IPS-18c (cell line): ENCODE measurements at regions not wholly inside any gene's neighbourhood (a gene's known extent, or its start where the extent isn't known, plus 50 kb on each side); places are given as distances from the start of the nearest gene placed in this dataset.
A peak's percentile ranks its signal among the peaks of the same experiment; 100 is the strongest.
"Not testable (repeated sequence)": the region's sequence is repeated elsewhere in the genome, so short reads cannot be mapped to it uniquely, and the experiment has no call there.

Experiments
- H3K4me3 ChIP-seq: 2 replicates; pipeline ENCODE4 v1.7.0; 2013; ENCODE audit warnings: low read depth, mild to moderate bottlenecking, low read length, moderate library complexity; ENCODE audit not compliant: insufficient read depth
- H3K9me3 ChIP-seq: one replicate; pipeline ENCODE4 v1.6.1; 2013; ENCODE audit warnings: mild to moderate bottlenecking, low read length, moderate library complexity; ENCODE audit not compliant: control insufficient read depth, insufficient read depth

DNA sequence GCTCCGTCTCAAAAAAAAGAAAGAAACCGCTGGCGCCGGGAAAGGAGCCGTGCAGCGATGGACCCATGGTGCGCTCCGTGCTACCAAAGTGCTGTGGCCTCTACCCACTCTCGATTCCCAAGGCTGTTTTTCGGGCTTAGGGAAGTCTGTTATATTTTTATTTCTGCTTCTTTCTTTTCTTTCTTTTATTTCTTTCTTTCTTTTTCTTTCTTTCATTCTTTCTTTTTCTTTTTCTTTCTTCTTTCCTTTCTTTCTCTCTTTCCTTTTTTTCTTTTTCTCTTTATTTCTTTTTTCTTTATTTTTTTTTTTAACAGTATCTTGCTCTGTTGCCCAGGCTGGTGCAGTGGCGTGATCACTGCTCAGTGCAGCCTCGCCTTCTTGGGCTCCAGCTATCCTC lies 87.5 kb downstream of the ANXA2R start:
- no peak overlapping the region for H3K4me3 ChIP-seq
- peaks cover 3% of the 10 kb centered on the region for H3K9me3 ChIP-seq

DNA sequence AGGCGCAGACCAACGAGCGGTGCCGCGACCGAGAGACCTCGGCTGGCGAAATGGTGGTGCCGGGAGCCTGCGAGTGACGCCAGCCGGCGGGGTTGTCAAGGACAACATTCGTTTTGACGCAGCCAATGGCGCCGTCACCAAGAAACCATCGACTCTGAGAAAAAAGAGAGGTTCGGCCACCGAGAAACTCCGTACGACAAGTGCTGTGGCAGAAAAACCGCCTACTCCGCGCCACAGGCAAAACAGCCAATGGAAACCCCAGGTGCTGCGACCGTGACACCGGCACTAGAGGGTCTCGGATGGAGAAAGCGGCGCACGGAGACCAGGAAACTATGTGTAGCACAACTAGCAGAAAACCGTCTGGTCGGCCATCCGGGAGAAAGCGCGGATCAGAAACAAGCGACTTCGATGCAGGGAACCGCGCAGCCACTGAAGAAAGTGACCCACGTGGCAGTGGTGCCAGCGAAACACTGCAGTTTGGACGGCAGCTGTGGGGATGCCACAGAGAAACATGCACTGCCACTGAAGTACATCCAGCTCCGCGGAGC lies 88.8 kb downstream of the ANXA2R start:
- Histone ChIP-seq H3K9me3 (peaks cover 3% of the 10 kb centered on the region), H3K4me3 (no peak overlapping the region)

DNA sequence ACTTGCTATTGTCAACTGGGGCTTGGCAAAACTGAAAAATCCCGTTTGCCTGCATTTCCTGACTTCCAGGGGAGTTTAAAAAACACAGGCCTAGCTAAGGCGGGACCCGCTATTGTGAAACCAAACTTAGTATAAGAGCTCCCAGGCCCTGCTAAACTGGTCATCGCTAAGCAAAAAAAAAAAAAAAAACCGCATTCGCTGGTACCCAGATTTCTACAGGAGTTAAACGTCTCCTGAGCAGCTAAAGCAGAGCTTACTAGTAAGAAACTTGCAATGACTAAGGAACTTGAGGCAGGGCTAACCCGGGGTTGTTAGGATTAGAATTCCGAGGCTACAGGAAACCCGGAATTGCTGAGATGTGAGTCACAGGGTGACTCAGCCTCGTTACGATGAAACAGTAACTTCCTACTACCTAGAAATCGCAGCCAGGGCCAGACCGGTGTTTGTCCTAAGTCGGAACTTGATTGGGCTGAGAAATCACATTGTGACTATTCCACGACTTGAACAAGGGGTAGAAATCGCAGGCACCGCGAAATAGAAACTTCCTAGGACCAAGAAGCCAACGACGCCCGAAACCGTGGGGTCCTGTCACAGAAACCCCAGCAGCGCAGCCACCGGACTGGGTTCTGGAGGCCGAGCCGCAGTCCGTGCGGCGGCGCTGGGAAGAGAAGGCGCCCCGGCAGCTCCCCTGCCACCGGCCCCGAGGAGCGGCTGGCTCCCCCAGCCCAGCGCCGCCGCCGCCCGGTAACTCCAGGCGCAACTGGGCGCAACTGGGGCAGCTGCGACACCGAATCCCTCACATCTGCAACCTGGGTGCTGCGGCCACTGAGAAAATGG lies 89.4 kb downstream of the ANXA2R start:
- peaks cover 3% of the 10 kb centered on the region for H3K9me3 ChIP-seq

DNA sequence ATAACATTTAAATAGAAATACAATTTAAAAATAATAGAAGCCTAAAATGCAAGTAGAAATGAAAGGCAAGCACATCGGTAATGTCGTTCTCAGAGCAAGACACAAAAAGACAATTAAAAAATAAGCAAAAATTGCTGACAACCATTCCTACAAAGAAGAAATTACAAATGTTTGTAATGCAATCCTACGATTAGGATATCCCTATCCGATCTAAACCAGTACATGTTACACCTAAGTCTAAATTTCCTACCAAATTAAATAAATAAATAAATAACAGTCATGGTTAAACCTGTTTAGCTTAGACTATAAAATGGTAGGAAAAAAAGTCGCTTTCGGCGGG lies 90.0 kb downstream of the ANXA2R start:
- H3K9me3 ChIP-seq: peaks cover 3% of the 10 kb centered on the region
- no peak overlapping the region for H3K4me3 ChIP-seq

More for the DNA sequence above, 89.4 kb downstream of the ANXA2R start:
- no peak overlapping the region for H3K4me3 ChIP-seq

DNA sequence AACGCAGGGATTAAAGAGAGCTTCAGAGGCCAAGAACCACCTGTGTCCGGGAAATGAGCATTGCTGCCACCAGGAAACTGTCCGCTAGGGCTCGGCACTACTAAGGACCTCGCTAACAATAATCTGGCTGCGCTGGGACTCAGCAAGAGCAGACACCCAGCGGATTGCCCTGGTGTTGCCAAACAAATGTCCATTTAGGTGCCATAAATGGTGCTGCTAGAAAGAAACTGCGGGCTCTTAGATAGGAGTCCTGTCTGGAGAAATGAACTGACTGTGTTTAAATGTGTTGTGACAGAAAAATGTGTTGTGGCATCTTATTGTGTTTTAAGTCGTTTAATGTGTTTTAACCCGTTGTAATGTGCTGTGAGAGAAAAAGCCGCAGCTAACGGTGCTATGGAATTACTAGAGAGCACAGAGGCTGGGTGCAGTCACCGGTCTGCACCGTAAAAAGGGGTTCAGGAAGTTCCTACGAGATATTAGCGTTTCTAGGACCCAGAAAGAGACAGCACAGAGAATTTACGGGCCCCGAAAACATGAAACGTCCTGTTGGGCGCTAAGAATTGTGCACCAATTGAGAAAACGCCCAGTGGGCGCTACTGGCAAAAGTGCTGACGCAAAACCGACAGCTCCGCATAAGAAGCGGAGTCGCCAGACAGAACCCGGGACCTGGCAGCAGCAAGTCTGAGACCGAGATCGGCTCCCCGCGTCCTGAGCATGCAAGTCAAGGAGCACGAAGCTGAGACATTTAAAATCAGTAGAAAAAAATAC lies 90.6 kb downstream of the ANXA2R start:
- H3K9me3 ChIP-seq: peaks cover 3% of the 10 kb centered on the region
- no peak overlapping the region for H3K4me3 ChIP-seq

DNA sequence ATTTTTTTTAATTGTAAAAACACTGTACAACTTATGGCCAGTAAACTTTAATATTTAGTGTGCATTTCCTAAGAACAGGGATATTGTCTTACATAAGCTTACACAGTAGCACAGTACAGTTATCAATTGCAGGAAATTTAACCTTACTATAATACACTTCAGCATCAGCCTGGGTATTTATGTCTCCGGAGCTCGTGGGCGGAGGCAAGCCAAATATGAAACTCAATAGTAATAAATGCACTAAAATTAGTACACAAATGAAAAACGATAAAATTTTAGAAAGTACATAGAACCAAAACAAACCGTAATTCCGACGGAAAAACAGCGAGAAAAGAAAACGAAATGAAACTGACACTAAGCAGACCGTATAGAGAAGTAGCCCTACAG lies 91.2 kb downstream of the ANXA2R start:
- no peak overlapping the region for H3K4me3 ChIP-seq
- H3K9me3 ChIP-seq: peaks cover 3% of the 10 kb centered on the region

DNA sequence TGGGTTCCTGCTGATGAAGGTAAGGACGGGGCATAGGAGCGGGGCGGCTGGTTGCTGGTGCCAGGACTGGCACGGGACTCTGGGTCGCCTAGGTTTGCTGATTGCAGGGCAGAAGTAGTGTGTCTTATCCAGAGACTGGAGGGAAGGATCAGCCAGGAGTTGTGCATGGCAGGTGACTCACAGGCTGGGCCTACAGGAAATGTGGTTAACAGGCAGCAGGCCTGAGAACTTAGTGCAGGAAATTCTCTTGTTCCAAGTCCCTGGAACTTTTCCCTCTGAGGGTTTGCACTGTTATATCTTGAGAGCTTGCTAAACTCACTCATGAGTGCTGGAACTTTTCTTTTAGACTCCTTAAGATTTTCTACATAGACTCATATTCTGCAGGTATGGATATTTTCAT lies 95.1 kb downstream of the ANXA2R start:
- Histone ChIP-seq H3K4me3 (no peak overlapping the region), H3K9me3 (no peaks in the 10 kb centered on the region)

DNA sequence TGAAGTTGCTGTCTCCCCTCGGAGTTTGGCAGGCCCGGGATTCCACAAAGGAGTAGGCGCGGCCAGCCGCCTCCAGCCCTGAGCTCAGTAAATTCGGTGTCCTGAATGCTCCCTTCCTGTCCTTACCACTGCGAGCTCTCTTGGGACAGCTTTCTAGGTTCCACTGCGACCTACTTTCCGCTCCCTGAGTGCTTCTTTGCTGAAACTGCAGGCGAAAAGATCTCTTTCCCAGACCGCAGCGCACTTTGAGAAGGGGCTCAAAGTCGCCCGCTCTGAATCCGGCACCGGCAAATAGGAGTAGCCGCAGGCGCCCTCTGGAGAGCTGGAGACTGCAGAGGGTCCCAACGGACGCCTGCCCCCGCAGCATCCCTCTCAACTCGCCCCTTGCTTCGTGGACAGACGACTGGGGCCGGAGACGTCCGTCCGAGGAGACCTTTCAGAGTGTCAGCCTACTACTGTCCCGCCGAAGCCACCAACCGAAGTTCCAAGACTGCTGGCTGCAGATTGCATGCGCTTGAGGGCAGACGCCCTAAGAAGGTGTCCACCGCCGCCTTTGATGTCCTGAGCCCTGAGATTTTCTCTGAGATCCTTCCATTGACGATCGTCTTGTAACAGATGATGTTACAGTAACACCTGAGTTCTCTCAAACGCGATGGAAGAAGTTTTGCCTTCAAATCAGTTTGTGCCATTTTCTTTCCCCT lies 96.0 kb downstream of the ANXA2R start:
- H3K4me3 ChIP-seq: peak overlapping the region; percentile 2; the same call in 1 of the 2 replicates
- H3K9me3 ChIP-seq: no peaks in the 10 kb centered on the region

DNA sequence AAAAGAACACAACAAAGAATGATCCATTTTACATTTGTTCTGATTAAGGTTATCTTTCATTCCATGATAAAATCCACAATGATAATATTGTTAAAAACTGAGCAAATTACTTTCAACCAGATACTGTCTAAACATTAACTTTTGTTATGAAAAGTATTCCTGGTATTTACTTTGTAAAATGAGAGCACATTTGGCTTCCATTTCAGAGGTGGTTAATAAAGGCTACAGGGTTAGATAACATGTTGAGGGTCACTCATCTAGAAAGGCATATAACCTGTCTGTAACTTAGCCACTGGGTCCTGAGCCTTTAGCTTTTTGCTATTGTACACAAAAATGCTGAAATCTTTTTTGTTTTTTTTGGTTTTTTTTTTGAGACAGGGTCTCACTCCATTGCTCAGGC lies 99.3 kb downstream of the ANXA2R start:
- no peaks in the 10 kb centered on the region for H3K9me3 ChIP-seq
- H3K4me3 ChIP-seq: no peak overlapping the region

DNA sequence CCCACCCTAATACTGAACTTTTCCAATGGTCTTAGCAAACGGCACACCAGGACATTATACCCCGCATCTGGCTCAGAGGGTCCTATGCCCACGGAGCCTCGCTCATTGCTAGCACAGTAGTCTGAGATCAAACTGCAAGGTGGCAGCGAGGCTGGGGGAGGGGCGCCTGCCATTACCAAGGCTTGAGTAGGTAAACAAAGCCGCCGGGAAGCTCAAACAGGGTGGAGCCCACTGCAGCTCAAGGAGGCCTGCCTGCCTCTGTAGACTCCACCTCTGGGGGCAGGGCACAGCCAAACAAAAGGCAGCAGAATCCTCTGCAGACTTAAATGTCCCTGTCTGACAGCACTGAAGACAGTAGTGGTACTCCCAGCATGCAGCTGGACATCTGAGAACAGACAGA lies 108.1 kb downstream of the ANXA2R start:
- not testable (repeated sequence) for H3K9me3 ChIP-seq, H3K4me3 ChIP-seq

DNA sequence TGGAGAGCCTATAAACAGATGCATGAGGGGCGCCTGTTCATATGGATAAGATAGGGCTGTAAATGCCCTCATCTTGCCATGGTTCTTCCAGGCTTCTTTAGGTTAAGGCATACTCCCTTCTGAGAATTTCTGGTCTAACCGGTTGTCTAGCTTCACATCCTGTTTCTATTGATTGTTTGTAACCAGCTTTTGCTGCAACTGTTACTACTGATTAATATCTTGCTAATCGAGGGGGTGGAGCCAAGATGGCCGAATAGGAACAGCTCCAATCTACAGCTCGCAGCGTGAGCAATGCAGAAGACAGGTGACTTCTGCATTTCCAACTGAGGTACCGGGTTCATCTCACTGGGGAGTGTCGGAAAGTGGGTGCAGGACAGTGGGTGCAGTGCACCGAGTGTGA lies 108.7 kb downstream of the ANXA2R start:
- not testable (repeated sequence) for H3K4me3 ChIP-seq, H3K9me3 ChIP-seq

DNA sequence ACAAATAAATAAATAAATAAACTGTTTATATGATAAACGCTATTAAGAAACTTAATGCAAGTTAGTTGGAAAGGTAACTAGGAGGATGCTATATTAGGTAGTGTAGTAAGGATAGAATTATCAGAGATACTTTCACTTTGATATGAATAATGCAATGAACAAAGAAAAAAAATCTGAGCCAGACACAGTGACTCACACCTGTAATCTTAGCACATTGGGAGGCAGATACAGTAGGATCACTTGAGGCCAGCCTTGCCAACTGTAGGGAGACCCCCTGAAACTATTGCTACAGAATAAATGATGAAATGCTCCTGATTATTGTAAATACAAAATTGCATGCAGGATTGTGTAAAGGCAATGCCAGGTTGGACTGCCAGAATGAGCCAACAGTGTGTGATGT lies 109.2 kb downstream of the ANXA2R start:
- Histone ChIP-seq H3K4me3 (no peak overlapping the region), H3K9me3 (peaks cover 4% of the 10 kb centered on the region)

DNA sequence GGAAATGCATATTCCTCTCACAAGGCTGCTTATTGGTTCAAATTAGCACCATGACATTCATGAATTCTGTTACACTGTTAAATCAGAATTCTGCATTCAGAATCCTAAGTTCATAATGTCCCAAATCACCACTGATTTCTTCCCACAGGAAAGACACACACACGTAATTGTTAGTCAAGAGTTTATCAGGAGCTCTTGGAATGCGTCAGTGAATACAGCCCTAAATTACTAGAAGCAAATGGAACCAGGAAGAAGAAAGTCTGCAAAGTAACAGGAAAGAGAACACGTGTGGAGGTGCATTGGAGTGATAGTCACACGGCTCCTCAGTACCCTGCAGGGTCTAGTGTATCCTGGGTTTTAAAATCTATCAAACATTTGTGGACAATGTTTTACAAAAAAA lies 110.2 kb downstream of the ANXA2R start:
- Histone ChIP-seq H3K9me3 (peaks cover 4% of the 10 kb centered on the region), H3K4me3 (no peak overlapping the region)

DNA sequence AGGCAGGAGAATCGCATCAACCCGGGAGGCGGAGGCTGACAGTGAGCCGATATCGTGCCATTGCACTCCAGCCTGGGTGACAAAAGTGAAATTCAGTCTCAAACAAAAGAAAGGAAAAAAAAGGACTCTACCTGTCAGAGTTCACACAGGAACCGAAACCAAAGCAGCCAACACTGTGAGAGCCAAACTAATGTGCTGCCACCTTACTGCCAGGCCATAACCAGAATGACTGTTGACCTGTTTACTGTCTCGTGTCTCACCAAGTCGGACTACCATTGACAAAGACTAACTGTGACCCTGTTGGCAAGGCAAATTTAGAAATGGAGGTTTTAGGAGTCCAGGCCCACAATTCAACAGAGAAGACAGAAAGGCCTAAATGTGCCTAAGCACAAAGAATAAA lies 112.4 kb downstream of the ANXA2R start:
- peaks cover 6% of the 10 kb centered on the region for H3K9me3 ChIP-seq
- H3K4me3 ChIP-seq: no peak overlapping the region

DNA sequence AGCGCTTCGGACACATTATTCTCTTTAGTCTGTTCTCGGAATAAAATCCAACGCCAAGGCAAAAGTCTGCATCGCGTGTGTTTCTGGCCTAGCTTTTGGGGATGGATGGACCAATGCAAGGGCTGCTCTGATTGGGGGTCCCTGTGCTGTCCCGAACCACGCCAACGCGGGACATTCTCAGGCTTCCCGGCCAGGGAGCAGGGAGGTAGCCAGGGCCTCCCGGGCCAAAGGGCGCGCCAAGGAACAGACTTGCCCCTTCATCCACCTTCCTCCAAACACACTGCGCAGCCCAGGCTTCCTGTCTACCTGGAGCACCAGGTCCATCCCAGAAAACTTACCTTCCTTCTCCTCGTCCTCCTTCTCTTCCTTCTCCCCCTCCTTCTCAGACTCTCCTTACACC lies 113.0 kb upstream of the SELENOP start:
- peaks cover 2% of the 10 kb centered on the region for H3K9me3 ChIP-seq
- H3K4me3 ChIP-seq: no peak overlapping the region

DNA sequence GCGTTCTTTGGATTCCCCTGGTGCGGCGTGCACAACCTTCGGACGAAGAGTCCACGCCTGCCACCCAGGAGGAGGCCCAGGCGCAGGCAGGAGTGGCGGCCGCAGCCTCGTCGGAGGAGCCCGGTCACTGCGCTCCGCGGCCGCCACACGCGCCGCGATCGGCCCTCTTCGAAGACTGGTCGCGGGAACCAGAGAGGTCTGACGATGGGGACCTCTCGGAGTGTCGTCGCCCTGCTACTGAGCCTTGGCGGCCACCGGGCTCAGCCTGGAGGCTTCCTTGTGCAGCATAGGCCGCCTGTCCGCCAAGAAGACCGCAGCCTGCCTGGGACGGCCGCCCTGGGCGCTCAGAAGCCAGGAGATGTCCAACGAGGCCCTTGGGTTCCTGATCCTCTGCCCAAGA lies 112.5 kb upstream of the SELENOP start:
- Histone ChIP-seq H3K4me3 (no peak overlapping the region), H3K9me3 (peaks cover 2% of the 10 kb centered on the region)

DNA sequence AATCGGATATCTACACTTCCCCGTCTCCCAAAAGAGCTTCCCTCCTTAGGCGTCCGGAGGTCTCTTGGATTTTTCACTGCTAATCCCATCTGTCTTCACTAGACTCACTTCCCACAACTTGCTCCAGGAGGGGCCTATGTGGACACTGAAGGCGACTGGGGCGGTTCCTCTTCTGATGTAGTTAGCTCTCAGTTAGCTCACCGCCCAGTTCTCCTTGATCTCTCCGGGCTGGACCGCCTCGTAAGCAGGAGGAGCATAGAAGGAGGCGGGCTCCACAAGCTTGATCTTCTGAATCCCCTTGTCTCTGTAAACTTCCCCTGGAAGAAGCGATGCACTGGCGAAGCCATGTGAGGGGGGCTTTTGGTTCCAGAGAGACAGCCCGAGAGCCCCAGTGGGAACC lies 112.0 kb upstream of the SELENOP start:
- no peak overlapping the region for H3K4me3 ChIP-seq
- H3K9me3 ChIP-seq: peaks cover 2% of the 10 kb centered on the region

DNA sequence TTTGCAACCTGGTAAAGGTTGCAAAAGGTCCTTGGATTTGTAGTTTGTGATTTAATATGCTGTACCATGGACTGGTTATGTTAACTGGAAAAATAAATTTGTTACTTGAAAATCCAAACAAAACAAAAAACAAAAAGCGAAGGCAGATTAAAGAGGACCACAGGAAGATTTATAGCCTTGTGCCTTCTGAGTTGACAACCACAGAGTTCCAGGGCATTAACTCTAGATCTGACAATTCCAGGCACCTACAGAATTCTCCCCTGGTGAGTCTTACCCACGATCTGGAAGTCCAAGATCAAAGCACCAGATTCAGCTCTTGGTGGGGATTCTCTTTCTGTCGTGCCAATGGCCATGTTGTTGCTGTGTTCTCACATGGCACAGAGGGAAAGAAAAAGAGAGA lies 107.9 kb upstream of the SELENOP start:
- Histone ChIP-seq H3K4me3 (no peak overlapping the region), H3K9me3 (peaks cover 2% of the 10 kb centered on the region)
